Activated CD4-positive, alpha-beta memory T cell treated with anti-CD3 and anti-CD28 coated beads for 36 hours (primary cell): ENCODE measurements at regions not wholly inside any gene's neighbourhood (a gene's known extent, or its start where the extent isn't known, plus 50 kb on each side); places are given as distances from the start of the nearest gene placed in this dataset.

Experiments
- CTCF ChIA-PET: fragments of 350-600 bp; sonication (Branson Sonifier 250); formaldehyde crosslinking; loops from one replicate; lab custom pipeline; 2021; ENCODE audit warnings: antibody characterized with exemption, inconsistent platforms; lab: Charles Lee
- POLR2A ChIA-PET: fragments of 350-600 bp; sonication (Branson Sonifier 250); formaldehyde crosslinking; loops from one replicate; lab custom pipeline; 2021; ENCODE audit warnings: antibody characterized with exemption; lab: Charles Lee
- DNase-seq: peaks from one replicate; pipeline ENCODE4 v3.0.0-alpha.2; 2020
- H3K27ac Mint-ChIP-seq: one replicate; pipeline ENCODE4 v1.8.0; 2021; ENCODE audit warnings: mixed read lengths
- H3K27me3 Mint-ChIP-seq: one replicate; pipeline ENCODE4 v1.8.0; 2021; ENCODE audit warnings: mixed read lengths
- H3K36me3 Mint-ChIP-seq: one replicate; pipeline ENCODE4 v1.8.0; 2021; ENCODE audit warnings: mixed read lengths
- H3K4me1 Mint-ChIP-seq: one replicate; pipeline ENCODE4 v1.8.0; 2021; ENCODE audit warnings: low read depth, mixed read lengths
- H3K4me3 Mint-ChIP-seq: one replicate; pipeline ENCODE4 v1.8.0; 2021; ENCODE audit warnings: mild to moderate bottlenecking, mixed read lengths
- H3K9me3 Mint-ChIP-seq: one replicate; pipeline ENCODE4 v1.8.0; 2021; ENCODE audit warnings: mixed read lengths
- intact Hi-C: fragments of 100-400 bp; cut with micrococcal nuclease; formaldehyde crosslinking; loops from one replicate; pipeline ENCODE4 v1.15.1; 2023

DNA sequence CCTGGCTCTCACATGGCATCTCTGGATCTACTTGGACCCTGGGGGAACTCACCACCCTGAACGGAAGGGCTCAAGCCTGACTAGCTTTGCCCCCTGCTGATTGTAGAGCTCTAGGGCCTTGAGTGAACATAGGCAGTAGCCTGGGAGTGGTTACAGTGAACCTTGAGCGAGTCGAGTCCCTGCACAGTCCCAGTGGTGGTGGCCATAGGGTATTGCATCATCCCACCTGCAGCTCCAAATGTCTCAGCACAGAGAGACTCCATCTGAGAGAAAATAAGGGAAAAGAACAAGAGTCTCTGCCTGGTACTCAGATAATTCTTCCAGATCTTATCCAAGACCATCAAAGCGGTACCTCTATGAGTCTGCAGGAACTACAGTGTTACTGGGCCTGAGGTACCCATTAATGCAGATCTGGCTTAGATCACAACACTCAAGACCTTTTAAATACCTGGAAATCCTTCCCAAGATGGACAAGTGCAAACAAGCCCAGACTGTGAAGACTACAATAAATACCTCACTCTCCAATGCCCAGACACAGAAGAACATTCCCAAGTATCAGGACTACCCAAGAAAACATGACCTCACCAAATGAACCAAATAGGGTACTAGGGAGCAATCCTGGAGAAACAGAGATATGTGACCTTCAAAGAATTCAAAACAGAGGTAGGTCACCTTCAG, 167.5 kb upstream of the TET2 start:
- peaks cover 7% of the 10 kb centered on the region for H3K9me3 Mint-ChIP-seq
- H3K4me3 Mint-ChIP-seq, result no peak overlapping the region
- ChIA-PET CTCF (no interaction called here), POLR2A (no interaction called here)
- no peaks in the 10 kb centered on the region for H3K36me3 Mint-ChIP-seq
- intact Hi-C loops, result no loop called here
- no peak for DNase-seq
- no peaks in the 10 kb centered on the region for H3K27me3 Mint-ChIP-seq
- H3K4me1 Mint-ChIP-seq, result peaks cover 4% of the 10 kb centered on the region
- no peak overlapping the region for H3K27ac Mint-ChIP-seq

- Mint-ChIP-seq H3K4me1 (peaks cover 4% of the 10 kb centered on the region), H3K9me3 (peaks cover 7% of the 10 kb centered on the region), H3K4me3 (no peak overlapping the region), H3K27ac (no peak overlapping the region), H3K36me3 (no peaks in the 10 kb centered on the region), H3K27me3 (no peaks in the 10 kb centered on the region)
- intact Hi-C loops, result no loop called here
- CTCF ChIA-PET, result no interaction called here
- no peak for DNase-seq
- POLR2A ChIA-PET, result no interaction called here
These were observed 163.0 kb upstream of the TET2 start for GRCh38 chr4:104983615-104984179.

GRCh38 chr4:104986306-104986705, 160.4 kb upstream of the TET2 start:
- Mint-ChIP-seq H3K27ac (no peak overlapping the region), H3K27me3 (no peaks in the 10 kb centered on the region), H3K4me3 (no peak overlapping the region), H3K4me1 (peaks cover 4% of the 10 kb centered on the region), H3K36me3 (no peaks in the 10 kb centered on the region), H3K9me3 (no peaks in the 10 kb centered on the region)
- intact Hi-C loops, result no loop called here
- ChIA-PET CTCF (no interaction called here), POLR2A (no interaction called here)
- DNase-seq, result no peak

DNA sequence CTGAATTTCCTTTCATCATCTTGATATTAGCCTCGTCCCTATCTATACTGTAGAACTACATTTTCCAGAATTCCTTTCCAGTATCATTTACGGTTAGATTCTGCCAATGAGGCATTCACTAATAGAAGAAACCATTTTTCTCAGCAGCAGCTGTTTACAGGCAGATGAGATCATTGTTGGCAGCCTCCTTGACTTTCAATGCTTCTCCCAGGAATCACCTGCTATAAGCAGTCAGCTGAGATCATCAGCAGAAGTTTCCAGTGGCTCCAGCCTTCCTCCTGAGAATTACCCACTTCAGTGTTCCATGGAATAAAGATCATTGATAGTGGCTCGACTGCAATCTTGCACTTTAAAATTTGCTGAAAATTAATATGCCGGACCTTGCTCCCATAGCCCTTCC, 157.3 kb upstream of the TET2 start:
- intact Hi-C loops, result no loop called here
- Mint-ChIP-seq H3K36me3 (no peaks in the 10 kb centered on the region), H3K4me3 (no peak overlapping the region), H3K9me3 (peaks cover 5% of the 10 kb centered on the region), H3K27ac (no peak overlapping the region), H3K4me1 (no peaks in the 10 kb centered on the region), H3K27me3 (no peaks in the 10 kb centered on the region)
- CTCF ChIA-PET, result no interaction called here
- POLR2A ChIA-PET, result no interaction called here
- DNase-seq, result no peak

- Mint-ChIP-seq H3K4me1 (no peaks in the 10 kb centered on the region), H3K27me3 (peaks cover 1% of the 10 kb centered on the region), H3K36me3 (no peaks in the 10 kb centered on the region), H3K9me3 (no peaks in the 10 kb centered on the region), H3K4me3 (no peak overlapping the region), H3K27ac (no peak overlapping the region)
- CTCF ChIA-PET, result no interaction called here
- no peak for DNase-seq
- POLR2A ChIA-PET, result no interaction called here
- intact Hi-C loops, result no loop called here
These were observed 144.4 kb upstream of the TET2 start for GRCh38 chr4:105002278-105002677.

DNA sequence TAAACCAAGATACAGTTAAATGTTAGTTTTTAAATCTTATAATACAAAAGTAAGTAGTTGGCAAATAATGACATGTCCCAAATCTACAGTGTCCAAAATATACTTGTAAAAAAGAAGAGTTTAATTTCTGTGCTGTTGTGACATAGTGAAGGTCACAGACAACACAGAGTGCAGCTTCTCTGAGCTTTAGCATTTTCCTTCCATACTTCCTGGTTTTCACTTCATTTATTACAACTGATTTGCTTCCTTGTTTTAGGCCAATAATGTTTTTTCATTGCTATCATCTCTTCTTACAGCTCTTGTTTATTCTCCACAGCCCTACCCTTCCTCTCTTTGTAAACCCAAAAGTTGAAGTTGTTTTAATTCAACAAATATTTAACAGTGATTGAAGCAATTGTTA, 132.4 kb upstream of the TET2 start:
- no peaks in the 10 kb centered on the region for H3K4me1 Mint-ChIP-seq
- peaks cover 5% of the 10 kb centered on the region for H3K9me3 Mint-ChIP-seq
- no peak overlapping the region for H3K27ac Mint-ChIP-seq
- ChIA-PET CTCF (no interaction called here), POLR2A (no interaction called here)
- no peaks in the 10 kb centered on the region for H3K36me3 Mint-ChIP-seq
- H3K4me3 Mint-ChIP-seq, result no peak overlapping the region
- DNase-seq, result no peak
- intact Hi-C loops, result no loop called here
- peaks cover 6% of the 10 kb centered on the region for H3K27me3 Mint-ChIP-seq

DNA sequence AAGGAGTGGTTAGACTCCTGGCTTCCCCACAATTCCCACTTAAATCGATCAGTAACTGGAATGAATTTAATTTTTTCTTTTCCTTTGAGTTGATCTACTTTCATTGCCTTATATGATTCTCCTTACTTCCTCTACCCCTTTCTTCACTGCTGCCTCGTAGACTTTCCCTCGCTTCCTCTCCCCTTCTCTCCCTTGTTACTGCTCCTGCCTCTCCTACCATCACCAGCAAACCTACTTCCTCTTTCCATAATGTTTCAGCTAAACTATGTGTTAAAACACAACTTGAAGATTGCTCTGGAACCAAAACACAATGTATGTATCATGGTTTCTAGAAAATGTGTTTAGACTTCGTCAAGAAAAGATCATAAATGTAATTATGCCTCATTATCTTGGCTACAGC, 132.0 kb upstream of the TET2 start:
- H3K27ac Mint-ChIP-seq, result no peak overlapping the region
- H3K4me1 Mint-ChIP-seq, result no peaks in the 10 kb centered on the region
- peaks cover 5% of the 10 kb centered on the region for H3K9me3 Mint-ChIP-seq
- ChIA-PET POLR2A (no interaction called here), CTCF (no interaction called here)
- no peaks in the 10 kb centered on the region for H3K36me3 Mint-ChIP-seq
- DNase-seq, result no peak
- peaks cover 6% of the 10 kb centered on the region for H3K27me3 Mint-ChIP-seq
- intact Hi-C loops, result no loop called here
- H3K4me3 Mint-ChIP-seq, result no peak overlapping the region

DNA sequence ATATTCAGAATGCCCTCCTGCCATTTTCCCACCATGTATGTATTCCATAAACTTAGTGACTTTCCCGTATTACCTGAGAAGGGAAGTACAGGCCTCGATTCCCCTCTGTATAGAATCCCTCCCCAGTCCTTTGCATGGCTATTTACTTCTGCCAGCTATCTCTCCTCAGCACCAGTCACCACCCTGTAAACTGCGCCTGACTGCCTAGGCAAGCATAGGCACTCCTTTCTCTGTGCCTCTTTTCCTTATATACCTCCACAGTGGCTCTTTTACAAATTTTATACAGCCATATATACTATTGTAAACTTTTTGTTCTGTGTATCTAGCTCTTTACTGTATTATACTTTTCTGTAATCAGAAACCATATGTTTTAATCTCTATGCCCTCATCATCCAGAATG, 130.9 kb upstream of the TET2 start:
- Mint-ChIP-seq H3K4me1 (no peaks in the 10 kb centered on the region), H3K36me3 (no peaks in the 10 kb centered on the region), H3K4me3 (no peak overlapping the region), H3K27me3 (peaks cover 3% of the 10 kb centered on the region), H3K9me3 (no peaks in the 10 kb centered on the region), H3K27ac (no peak overlapping the region)
- DNase-seq, result no peak
- intact Hi-C loops, result no loop called here
- ChIA-PET POLR2A (no interaction called here), CTCF (no interaction called here)

- intact Hi-C loops, result no loop called here
- CTCF ChIA-PET, result no interaction called here
- H3K4me3 Mint-ChIP-seq, result no peak overlapping the region
- peaks cover 2% of the 10 kb centered on the region for H3K27me3 Mint-ChIP-seq
- DNase-seq, result no peak
- H3K36me3 Mint-ChIP-seq, result no peaks in the 10 kb centered on the region
- no peak overlapping the region for H3K27ac Mint-ChIP-seq
- no peaks in the 10 kb centered on the region for H3K4me1 Mint-ChIP-seq
- POLR2A ChIA-PET, result no interaction called here
- peaks cover 8% of the 10 kb centered on the region for H3K9me3 Mint-ChIP-seq
These were observed 123.6 kb upstream of the TET2 start for GRCh38 chr4:105022811-105023667.

DNA sequence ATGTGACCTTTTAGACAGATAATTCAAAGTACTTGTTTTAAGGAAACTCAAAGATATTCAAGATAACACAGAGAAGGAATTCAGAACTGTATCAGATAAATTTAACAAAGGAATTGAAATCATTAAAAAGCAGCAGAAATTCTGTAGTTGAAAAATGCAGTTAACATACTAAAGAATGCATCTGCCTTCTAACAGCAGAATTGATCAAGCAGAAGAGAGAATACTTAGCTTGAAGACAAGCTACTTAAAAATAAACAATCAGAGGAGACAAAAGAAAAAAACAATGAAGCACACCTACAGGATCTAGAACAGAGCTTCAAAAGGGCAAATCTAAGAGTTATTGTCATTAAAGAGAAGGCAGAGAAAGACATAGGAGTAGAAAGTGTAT, 123.0 kb upstream of the TET2 start:
- POLR2A ChIA-PET, result no interaction called here
- CTCF ChIA-PET, result no interaction called here

GRCh38 chr4:105025263-105026017, 121.2 kb upstream of the TET2 start:
- peaks cover 2% of the 10 kb centered on the region for H3K27me3 Mint-ChIP-seq
- H3K27ac Mint-ChIP-seq, result no peak overlapping the region
- CTCF ChIA-PET, result no interaction called here
- H3K36me3 Mint-ChIP-seq, result no peaks in the 10 kb centered on the region
- POLR2A ChIA-PET, result no interaction called here
- no peak overlapping the region for H3K4me3 Mint-ChIP-seq
- H3K4me1 Mint-ChIP-seq, result no peaks in the 10 kb centered on the region
- intact Hi-C loops, result no loop called here
- H3K9me3 Mint-ChIP-seq, result peaks cover 8% of the 10 kb centered on the region
- DNase-seq, result no peak

More for the DNA sequence above, 123.0 kb upstream of the TET2 start:
- intact Hi-C loops, result no loop called here
- Mint-ChIP-seq H3K4me3 (no peak overlapping the region), H3K36me3 (no peaks in the 10 kb centered on the region), H3K27me3 (peaks cover 2% of the 10 kb centered on the region), H3K9me3 (peaks cover 8% of the 10 kb centered on the region), H3K27ac (no peak overlapping the region), H3K4me1 (no peaks in the 10 kb centered on the region)
- DNase-seq, result no peak

GRCh38 chr4:105036991-105037390, 109.7 kb upstream of the TET2 start:
- DNase-seq, result no peak
- H3K9me3 Mint-ChIP-seq, result peaks cover under 1% of the 10 kb centered on the region
- H3K4me1 Mint-ChIP-seq, result no peaks in the 10 kb centered on the region
- POLR2A ChIA-PET, result no interaction called here
- peaks cover 2% of the 10 kb centered on the region for H3K27me3 Mint-ChIP-seq
- no peaks in the 10 kb centered on the region for H3K36me3 Mint-ChIP-seq
- no peak overlapping the region for H3K4me3 Mint-ChIP-seq
- CTCF ChIA-PET, result no interaction called here
- intact Hi-C loops, result no loop called here
- H3K27ac Mint-ChIP-seq, result no peak overlapping the region
